ENCODE measurements at regions not wholly inside any gene's neighbourhood (a gene's known extent, or its start where the extent isn't known, plus 50 kb on each side); places are given as distances from the start of the nearest gene placed in this dataset.

GRCh38 chr18:30469091-30469490 is 573.5 kb downstream of the DSC3 start:
- Histone ChIP-seq H3K36me3 (ENCODE audit: control insufficient read depth, insufficient read depth, low read length) (no peaks in the 10 kb centered on the region), H3K27ac (ENCODE audit: low read depth, low read length, severe bottlenecking) (no peak overlapping the region), H3K4me1 (ENCODE audit: control insufficient read depth, insufficient read depth, low read length, poor library complexity, severe bottlenecking) (no peaks in the 10 kb centered on the region), H3K4me3 (ENCODE audit: extremely low read depth, insufficient read depth, low read length, poor library complexity, severe bottlenecking) (no peak overlapping the region), H3K9me3 (ENCODE audit: control insufficient read depth, low read length) (no peaks in the 10 kb centered on the region)
- WGBS, 2 experiments (ENCODE audit: insufficient coverage in 2 of 2), result 78 to 84% methylated on average over 3 to 4 of the region's 4 CpGs

DNA sequence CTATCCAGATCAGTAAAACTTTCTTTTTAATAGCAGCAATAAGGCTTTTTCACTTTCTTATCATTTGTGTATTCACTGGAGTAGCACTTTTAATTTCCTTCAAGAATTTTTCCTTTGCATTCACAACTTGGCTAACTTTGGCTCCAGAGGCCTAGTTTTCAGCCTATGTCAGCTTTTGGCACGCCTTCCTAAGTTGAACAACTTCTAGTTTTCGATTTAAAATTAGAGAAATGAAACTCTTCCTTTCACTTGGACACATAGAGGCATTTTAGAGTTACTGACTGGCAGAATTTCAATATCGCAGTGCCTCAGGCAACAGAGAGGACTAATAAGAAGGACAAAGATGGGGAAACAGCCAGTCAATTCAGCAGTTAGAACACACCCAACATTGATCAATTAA is 577.4 kb downstream of the DSC3 start:
- Histone ChIP-seq H3K9me3 (ENCODE audit: control insufficient read depth, low read length) (no peaks in the 10 kb centered on the region), H3K36me3 (ENCODE audit: control insufficient read depth, insufficient read depth, low read length) (no peaks in the 10 kb centered on the region), H3K4me1 (ENCODE audit: control insufficient read depth, insufficient read depth, low read length, poor library complexity, severe bottlenecking) (no peaks in the 10 kb centered on the region), H3K4me3 (ENCODE audit: extremely low read depth, insufficient read depth, low read length, poor library complexity, severe bottlenecking) (no peak overlapping the region), H3K27ac (ENCODE audit: low read depth, low read length, severe bottlenecking) (no peak overlapping the region)
- WGBS, 2 experiments (ENCODE audit: insufficient coverage in 2 of 2), result 80 to 100% methylated on average over 1 to 2 of the region's 3 CpGs

DNA sequence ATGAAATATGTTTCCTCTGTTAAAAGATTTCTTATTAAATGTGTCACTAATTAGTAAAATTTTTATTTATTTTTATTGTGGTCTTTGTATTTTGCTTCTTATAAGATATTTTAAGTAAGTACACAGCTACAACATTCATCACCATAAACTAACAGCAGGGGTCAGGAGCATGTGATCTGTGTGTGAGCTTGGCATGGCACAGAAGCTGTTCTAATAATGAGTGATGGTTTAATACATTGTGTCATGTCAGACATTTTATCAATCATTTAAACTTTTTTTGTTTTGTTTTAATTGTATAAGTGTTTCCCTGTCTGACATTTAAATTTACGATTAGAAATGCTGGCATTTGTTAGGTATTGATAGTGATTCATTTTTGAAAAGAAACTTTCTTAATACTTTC is 585.4 kb downstream of the DSC3 start:
- WGBS, 2 experiments (ENCODE audit: insufficient coverage in 2 of 2), result no CpG with 5 or more reads among the region's 1 CpG

GRCh38 chr18:30455741-30456140 is 586.8 kb downstream of the DSC3 start:
- H3K4me1 ChIP-seq (ENCODE audit: control insufficient read depth, insufficient read depth, low read length, poor library complexity, severe bottlenecking), result no peaks in the 10 kb centered on the region
- WGBS, 2 experiments (ENCODE audit: insufficient coverage in 2 of 2), result 70% methylated on average over 1 of the region's 2 CpGs; no CpG with 5 or more reads in 1 of the 2 experiments
- no peak overlapping the region for H3K27ac ChIP-seq (ENCODE audit: low read depth, low read length, severe bottlenecking)
- H3K36me3 ChIP-seq (ENCODE audit: control insufficient read depth, insufficient read depth, low read length), result no peaks in the 10 kb centered on the region
- H3K9me3 ChIP-seq (ENCODE audit: control insufficient read depth, low read length), result no peaks in the 10 kb centered on the region
- H3K4me3 ChIP-seq (ENCODE audit: extremely low read depth, insufficient read depth, low read length, poor library complexity, severe bottlenecking), result no peak overlapping the region

More for the DNA sequence above, 585.4 kb downstream of the DSC3 start:
- H3K9me3 ChIP-seq (ENCODE audit: control insufficient read depth, low read length), result no peaks in the 10 kb centered on the region
- no peaks in the 10 kb centered on the region for H3K36me3 ChIP-seq (ENCODE audit: control insufficient read depth, insufficient read depth, low read length)
- H3K27ac ChIP-seq (ENCODE audit: low read depth, low read length, severe bottlenecking), result no peak overlapping the region
- H3K4me3 ChIP-seq (ENCODE audit: extremely low read depth, insufficient read depth, low read length, poor library complexity, severe bottlenecking), result no peak overlapping the region
- H3K4me1 ChIP-seq (ENCODE audit: control insufficient read depth, insufficient read depth, low read length, poor library complexity, severe bottlenecking), result no peaks in the 10 kb centered on the region

DNA sequence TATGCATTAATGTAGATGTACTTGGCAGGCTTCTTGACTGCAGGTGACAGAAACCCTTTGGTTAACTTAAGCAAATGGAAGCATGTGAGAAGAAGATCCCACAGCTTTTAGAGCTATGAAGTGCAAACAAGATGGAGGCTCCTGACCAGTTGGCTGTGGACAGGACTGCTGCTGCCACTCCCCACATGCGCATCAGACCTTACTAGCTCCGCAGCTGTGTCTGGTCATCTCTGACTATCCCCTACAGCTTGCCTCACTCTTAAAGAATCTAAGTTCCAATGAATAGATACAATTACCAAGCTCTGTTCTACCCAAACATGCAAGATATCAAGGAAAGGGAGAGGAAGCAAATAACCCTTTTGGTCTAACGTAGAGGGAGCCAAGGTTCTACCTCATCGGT is 587.6 kb downstream of the DSC3 start:
- H3K4me1 ChIP-seq (ENCODE audit: control insufficient read depth, insufficient read depth, low read length, poor library complexity, severe bottlenecking), result no peaks in the 10 kb centered on the region
- no peak overlapping the region for H3K27ac ChIP-seq (ENCODE audit: low read depth, low read length, severe bottlenecking)
- H3K4me3 ChIP-seq (ENCODE audit: extremely low read depth, insufficient read depth, low read length, poor library complexity, severe bottlenecking), result no peak overlapping the region
- no peaks in the 10 kb centered on the region for H3K9me3 ChIP-seq (ENCODE audit: control insufficient read depth, low read length)
- 85 to 90% methylated on average over 2 of the region's 4 CpGs for WGBS, 2 experiments (ENCODE audit: insufficient coverage in 2 of 2)
- H3K36me3 ChIP-seq (ENCODE audit: control insufficient read depth, insufficient read depth, low read length), result no peaks in the 10 kb centered on the region

- Histone ChIP-seq H3K4me1 (ENCODE audit: control insufficient read depth, insufficient read depth, low read length, poor library complexity, severe bottlenecking) (no peaks in the 10 kb centered on the region), H3K4me3 (ENCODE audit: extremely low read depth, insufficient read depth, low read length, poor library complexity, severe bottlenecking) (no peak overlapping the region), H3K27ac (ENCODE audit: low read depth, low read length, severe bottlenecking) (no peak overlapping the region), H3K36me3 (ENCODE audit: control insufficient read depth, insufficient read depth, low read length) (no peaks in the 10 kb centered on the region), H3K9me3 (ENCODE audit: control insufficient read depth, low read length) (no peaks in the 10 kb centered on the region)
Measured at GRCh38 chr18:30451981-30452380, 590.6 kb downstream of the DSC3 start.

DNA sequence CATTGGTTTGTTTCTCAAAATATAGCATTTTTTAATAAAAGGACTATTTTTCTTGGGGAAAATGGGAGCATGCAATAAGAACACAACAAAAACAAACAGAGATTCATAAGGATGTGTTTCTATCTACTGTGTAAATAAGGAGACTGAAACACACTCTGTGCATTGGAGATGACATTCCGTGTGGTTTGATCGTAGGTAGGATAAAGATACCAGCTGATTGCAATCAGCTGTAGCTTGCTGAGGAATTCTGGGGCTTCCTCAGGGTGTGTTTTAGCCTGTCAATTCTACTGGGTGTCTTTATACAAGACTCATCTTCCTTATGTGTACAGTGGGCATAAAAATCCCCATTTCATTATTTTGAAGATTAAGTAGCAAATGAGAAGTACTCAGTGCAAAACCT is 591.6 kb downstream of the DSC3 start:
- H3K27ac ChIP-seq (ENCODE audit: low read depth, low read length, severe bottlenecking), result no peak overlapping the region
- H3K9me3 ChIP-seq (ENCODE audit: control insufficient read depth, low read length), result no peaks in the 10 kb centered on the region
- H3K4me1 ChIP-seq (ENCODE audit: control insufficient read depth, insufficient read depth, low read length, poor library complexity, severe bottlenecking), result no peaks in the 10 kb centered on the region
- no peaks in the 10 kb centered on the region for H3K36me3 ChIP-seq (ENCODE audit: control insufficient read depth, insufficient read depth, low read length)
- no peak overlapping the region for H3K4me3 ChIP-seq (ENCODE audit: extremely low read depth, insufficient read depth, low read length, poor library complexity, severe bottlenecking)
- 100% methylated on average over 1 to 2 of the region's 2 CpGs for WGBS, 2 experiments (ENCODE audit: insufficient coverage in 2 of 2)

- no peak overlapping the region for H3K4me3 ChIP-seq (ENCODE audit: extremely low read depth, insufficient read depth, low read length, poor library complexity, severe bottlenecking)
- no peak overlapping the region for H3K27ac ChIP-seq (ENCODE audit: low read depth, low read length, severe bottlenecking)
- no peaks in the 10 kb centered on the region for H3K36me3 ChIP-seq (ENCODE audit: control insufficient read depth, insufficient read depth, low read length)
- H3K9me3 ChIP-seq (ENCODE audit: control insufficient read depth, low read length), result no peaks in the 10 kb centered on the region
- no peaks in the 10 kb centered on the region for H3K4me1 ChIP-seq (ENCODE audit: control insufficient read depth, insufficient read depth, low read length, poor library complexity, severe bottlenecking)
- 77 to 87% methylated on average over 3 to 4 of the region's 6 CpGs for WGBS, 2 experiments (ENCODE audit: insufficient coverage in 2 of 2)
Measured at GRCh38 chr18:30446605-30447004, 595.9 kb downstream of the DSC3 start.

DNA sequence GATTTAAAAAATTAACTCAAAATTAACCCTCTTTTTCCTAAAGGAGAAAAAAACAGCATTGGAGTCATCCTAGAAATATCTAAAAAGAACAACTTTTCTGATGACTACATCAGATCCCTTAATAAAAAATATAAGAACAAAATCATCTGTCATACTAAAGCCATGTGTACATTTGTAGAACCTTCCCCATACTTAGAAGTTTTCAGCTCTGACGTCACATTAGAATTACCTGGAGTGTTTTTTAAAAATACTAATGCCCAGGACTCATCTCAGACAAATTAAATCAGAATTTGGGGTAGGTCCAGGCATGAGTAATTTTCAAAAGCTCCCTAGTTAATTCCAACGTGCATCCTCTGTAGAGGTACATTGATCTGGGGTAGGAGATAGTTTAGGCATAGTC is 598.0 kb downstream of the DSC3 start:
- H3K9me3 ChIP-seq (ENCODE audit: control insufficient read depth, low read length), result no peaks in the 10 kb centered on the region
- H3K36me3 ChIP-seq (ENCODE audit: control insufficient read depth, insufficient read depth, low read length), result no peaks in the 10 kb centered on the region
- no peaks in the 10 kb centered on the region for H3K4me1 ChIP-seq (ENCODE audit: control insufficient read depth, insufficient read depth, low read length, poor library complexity, severe bottlenecking)
- WGBS, 2 experiments (ENCODE audit: insufficient coverage in 2 of 2), result no CpG with 5 or more reads among the region's 2 CpGs
- no peak overlapping the region for H3K27ac ChIP-seq (ENCODE audit: low read depth, low read length, severe bottlenecking)
- H3K4me3 ChIP-seq (ENCODE audit: extremely low read depth, insufficient read depth, low read length, poor library complexity, severe bottlenecking), result no peak overlapping the region

DNA sequence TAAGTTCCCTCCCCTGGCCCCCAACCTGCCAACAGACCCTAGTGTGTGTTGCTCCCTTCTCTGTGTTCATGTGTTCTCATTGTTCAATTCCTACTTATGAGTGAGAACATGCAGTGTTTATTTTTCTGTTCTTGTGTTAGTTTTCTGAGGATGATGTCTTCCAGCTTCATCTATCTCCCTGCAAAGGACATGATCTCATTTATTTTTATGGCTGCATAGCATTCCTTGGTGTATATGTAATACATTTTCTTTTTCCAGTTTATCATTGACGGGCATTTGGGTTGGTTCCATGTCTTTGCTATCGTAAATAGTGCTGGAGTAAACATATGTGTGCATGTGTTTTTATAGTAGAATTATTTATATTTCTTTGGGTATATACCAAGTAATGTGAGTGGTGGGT is 602.2 kb downstream of the DSC3 start:
- no peaks in the 10 kb centered on the region for H3K9me3 ChIP-seq (ENCODE audit: control insufficient read depth, low read length)
- H3K36me3 ChIP-seq (ENCODE audit: control insufficient read depth, insufficient read depth, low read length), result no peaks in the 10 kb centered on the region
- H3K4me3 ChIP-seq (ENCODE audit: extremely low read depth, insufficient read depth, low read length, poor library complexity, severe bottlenecking), result no peak overlapping the region
- no peak overlapping the region for H3K27ac ChIP-seq (ENCODE audit: low read depth, low read length, severe bottlenecking)
- 100% methylated on average over 2 of the region's 2 CpGs; no CpG with 5 or more reads in 1 of the 2 experiments for WGBS, 2 experiments (ENCODE audit: insufficient coverage in 2 of 2)
- no peaks in the 10 kb centered on the region for H3K4me1 ChIP-seq (ENCODE audit: control insufficient read depth, insufficient read depth, low read length, poor library complexity, severe bottlenecking)

- 88 to 100% methylated on average over 2 of the region's 2 CpGs for WGBS, 2 experiments (ENCODE audit: insufficient coverage in 2 of 2)
- H3K4me3 ChIP-seq (ENCODE audit: extremely low read depth, insufficient read depth, low read length, poor library complexity, severe bottlenecking), result no peak overlapping the region
- H3K4me1 ChIP-seq (ENCODE audit: control insufficient read depth, insufficient read depth, low read length, poor library complexity, severe bottlenecking), result no peaks in the 10 kb centered on the region
- no peaks in the 10 kb centered on the region for H3K9me3 ChIP-seq (ENCODE audit: control insufficient read depth, low read length)
- no peak overlapping the region for H3K27ac ChIP-seq (ENCODE audit: low read depth, low read length, severe bottlenecking)
- no peaks in the 10 kb centered on the region for H3K36me3 ChIP-seq (ENCODE audit: control insufficient read depth, insufficient read depth, low read length)
Measured at GRCh38 chr18:30439174-30439573, 603.4 kb downstream of the DSC3 start.

DNA sequence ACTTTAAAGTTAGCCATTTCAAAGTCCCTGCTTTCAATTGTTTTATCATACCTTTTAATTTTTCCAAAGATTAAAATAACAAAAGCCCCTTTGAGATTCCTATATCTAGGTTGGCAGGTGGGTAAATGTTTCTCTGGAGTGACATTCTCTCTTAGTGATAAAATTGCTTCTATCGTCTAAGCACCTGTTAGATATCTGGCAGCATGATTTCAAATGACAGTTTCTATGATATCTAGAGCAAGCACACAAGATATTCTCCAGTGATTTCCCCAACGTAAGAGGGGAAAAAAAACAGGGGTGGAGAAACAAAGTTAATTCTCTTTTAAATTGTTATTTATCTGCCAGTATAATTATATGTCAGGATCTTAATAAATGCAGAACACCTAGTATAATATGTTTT is 610.2 kb downstream of the DSC3 start:
- H3K4me1 ChIP-seq (ENCODE audit: control insufficient read depth, insufficient read depth, low read length, poor library complexity, severe bottlenecking), result no peaks in the 10 kb centered on the region
- no peaks in the 10 kb centered on the region for H3K36me3 ChIP-seq (ENCODE audit: control insufficient read depth, insufficient read depth, low read length)
- H3K27ac ChIP-seq (ENCODE audit: low read depth, low read length, severe bottlenecking), result no peak overlapping the region
- H3K9me3 ChIP-seq (ENCODE audit: control insufficient read depth, low read length), result no peaks in the 10 kb centered on the region
- no CpG with 5 or more reads among the region's 2 CpGs for WGBS, 2 experiments (ENCODE audit: insufficient coverage in 2 of 2)
- H3K4me3 ChIP-seq (ENCODE audit: extremely low read depth, insufficient read depth, low read length, poor library complexity, severe bottlenecking), result no peak overlapping the region
